ENCODE measurements at regions not wholly inside any gene's neighbourhood (a gene's known extent, or its start where the extent isn't known, plus 50 kb on each side); places are given as distances from the start of the nearest gene placed in this dataset.
"Not testable (repeated sequence)": the region's sequence is repeated elsewhere in the genome, so short reads cannot be mapped to it uniquely, and the experiment has no call there.

GRCh38 chr1:172754609-172755008 is 95.7 kb downstream of the FASLG start:
- DNase-seq (ENCODE audit: low read depth) = no peak

- no peak for DNase-seq (ENCODE audit: low read depth)
Observed at GRCh38 chr1:172755099-172755498, 96.2 kb downstream of the FASLG start.

- DNase-seq (ENCODE audit: low read depth) = no peak
Observed at GRCh38 chr1:172756024-172756423, 97.1 kb downstream of the FASLG start.

GRCh38 chr1:172758259-172758658 is 99.4 kb downstream of the FASLG start:
- DNase-seq (ENCODE audit: low read depth) = no peak

GRCh38 chr1:172760121-172760520 is 101.2 kb downstream of the FASLG start:
- DNase-seq (ENCODE audit: low read depth) = no peak

- no peak for DNase-seq (ENCODE audit: low read depth)
Observed at GRCh38 chr1:172761581-172762486, 102.9 kb downstream of the FASLG start.

- no peak for DNase-seq (ENCODE audit: low read depth)
Observed at GRCh38 chr1:172763057-172763456, 104.2 kb downstream of the FASLG start.

GRCh38 chr1:172764378-172764777 is 105.5 kb downstream of the FASLG start:
- no peak for DNase-seq (ENCODE audit: low read depth)

DNA sequence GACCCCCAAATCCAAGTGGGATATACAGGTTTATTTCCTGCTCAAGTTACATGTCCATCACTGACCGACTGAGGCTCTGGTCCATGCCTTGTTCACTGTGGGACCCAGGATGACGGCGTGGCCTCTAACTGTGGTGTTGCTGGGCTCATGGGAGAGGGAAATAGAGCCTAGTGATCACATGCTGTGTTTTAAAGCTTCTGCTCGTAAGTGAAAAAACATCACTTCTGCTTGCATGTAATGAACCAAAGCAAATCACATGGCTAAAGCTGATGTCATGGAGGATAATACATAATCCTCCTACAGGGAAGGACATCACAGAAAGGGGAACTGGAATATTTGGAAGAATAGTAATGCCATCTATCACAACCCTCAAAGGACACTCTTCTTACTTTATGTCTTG is 107.6 kb downstream of the FASLG start:
- no peak for DNase-seq (ENCODE audit: low read depth)

DNA sequence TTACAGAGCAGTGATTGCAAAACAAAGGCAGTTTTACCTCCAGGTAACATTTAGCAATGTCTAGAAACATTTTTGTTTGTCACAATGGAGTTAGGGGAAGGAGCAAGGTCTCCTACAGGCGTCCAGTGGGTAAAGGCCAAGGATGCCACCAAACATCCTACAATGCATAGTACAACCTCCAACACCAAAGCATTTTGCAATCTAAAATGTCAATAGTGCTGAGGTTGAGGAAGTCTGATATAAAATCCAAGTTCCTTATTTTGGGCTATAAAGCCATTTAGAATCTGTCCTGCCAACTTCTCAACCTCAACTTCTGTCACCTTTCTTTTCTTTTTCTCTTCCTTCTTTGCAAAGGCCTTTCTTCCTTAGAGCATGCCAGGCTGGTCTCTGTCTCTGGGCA is 111.2 kb downstream of the FASLG start:
- DNase-seq (ENCODE audit: low read depth) = no peak

GRCh38 chr1:172774561-172774960 is 115.7 kb downstream of the FASLG start:
- no peak for DNase-seq (ENCODE audit: low read depth)

- DNase-seq (ENCODE audit: low read depth) = no peak
Observed at GRCh38 chr1:172775606-172776005, 116.7 kb downstream of the FASLG start.

DNA sequence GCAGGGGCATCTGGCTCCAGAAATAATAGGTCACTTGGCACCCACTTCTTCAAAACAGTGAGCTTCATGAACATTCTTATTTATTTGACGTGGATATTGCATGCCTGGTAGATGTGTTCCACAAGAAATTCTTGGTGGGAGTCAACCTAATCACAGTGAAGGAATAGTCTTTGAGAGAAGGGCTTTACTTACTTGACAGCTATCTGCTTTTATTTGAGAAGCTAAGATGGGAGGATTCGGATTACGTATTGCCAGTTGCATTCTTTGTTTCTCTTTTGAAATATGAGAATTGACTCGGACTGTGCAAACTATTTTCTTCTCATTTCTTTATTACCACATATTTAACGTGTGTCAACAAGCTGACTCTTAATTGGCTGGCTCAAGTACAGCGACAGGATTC is 117.2 kb downstream of the FASLG start:
- no peak for DNase-seq (ENCODE audit: low read depth)

DNA sequence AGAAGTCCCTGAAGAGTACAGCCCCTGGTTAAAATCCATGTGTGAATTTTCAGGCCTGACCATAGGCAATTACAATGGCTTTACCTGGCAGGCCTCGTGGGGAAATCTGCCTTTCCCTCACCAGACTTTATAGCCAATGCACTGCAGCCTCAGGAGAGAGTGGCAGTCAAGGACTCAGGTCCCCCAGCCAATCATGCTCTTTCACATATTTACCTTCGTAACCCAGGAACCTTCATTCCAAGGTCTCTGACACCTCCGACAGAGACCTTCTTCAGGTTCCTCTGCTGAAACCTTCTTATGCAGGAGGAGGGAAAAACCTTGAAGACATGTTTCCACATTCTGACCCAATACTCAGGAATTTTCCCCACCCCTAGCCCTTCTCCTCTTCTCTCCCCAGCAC is 118.9 kb downstream of the FASLG start:
- no peak for DNase-seq (ENCODE audit: low read depth)

GRCh38 chr1:172778456-172779455 is 119.9 kb downstream of the FASLG start:
- no peak for DNase-seq (ENCODE audit: low read depth)

DNA sequence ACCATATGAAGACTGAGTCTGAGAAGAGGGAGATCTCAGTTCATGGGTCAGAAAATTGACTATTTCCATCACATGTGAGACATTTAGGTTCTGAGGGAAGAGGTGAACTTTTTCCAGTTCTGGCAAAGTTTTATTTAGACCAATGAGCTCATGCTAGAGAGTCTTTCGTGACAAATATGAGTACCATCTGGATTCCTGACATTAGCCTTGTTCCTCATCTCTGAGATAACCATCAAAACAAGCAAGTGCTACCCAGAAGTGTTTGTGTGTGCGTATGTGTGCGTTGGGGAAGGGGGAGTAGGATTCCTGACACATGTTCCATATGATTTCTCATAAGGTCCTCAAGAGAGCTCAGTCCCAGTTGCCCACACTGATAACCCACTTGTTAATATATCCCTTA is 120.6 kb downstream of the FASLG start:
- DNase-seq (ENCODE audit: low read depth) = no peak

- no peak for DNase-seq (ENCODE audit: low read depth)
Observed at GRCh38 chr1:172781513-172782140, 122.7 kb downstream of the FASLG start.

- no peak for DNase-seq (ENCODE audit: low read depth)
Observed at GRCh38 chr1:172789840-172790239, 130.9 kb downstream of the FASLG start.

GRCh38 chr1:172790245-172790644 is 131.3 kb downstream of the FASLG start:
- no peak for DNase-seq (ENCODE audit: low read depth)

DNA sequence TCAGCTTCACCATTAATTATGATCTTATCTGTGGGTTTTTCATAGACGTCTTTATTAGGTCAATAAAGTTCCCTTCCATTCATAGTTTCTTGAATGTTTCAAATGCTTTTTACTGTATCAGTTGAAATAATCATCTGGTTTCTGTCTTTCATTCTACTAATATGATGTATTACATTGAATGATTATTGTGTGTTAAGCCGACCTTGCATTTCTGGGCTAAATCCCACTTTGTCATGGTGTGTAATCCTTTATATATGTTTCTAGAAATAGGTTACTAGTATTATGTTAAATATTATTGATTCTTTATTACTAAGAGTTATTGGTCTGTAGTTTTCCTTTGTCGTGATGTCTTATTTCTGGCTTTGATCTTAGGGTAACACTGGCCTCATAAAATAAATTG is 134.9 kb downstream of the FASLG start:
- no peak for DNase-seq (ENCODE audit: low read depth)

DNA sequence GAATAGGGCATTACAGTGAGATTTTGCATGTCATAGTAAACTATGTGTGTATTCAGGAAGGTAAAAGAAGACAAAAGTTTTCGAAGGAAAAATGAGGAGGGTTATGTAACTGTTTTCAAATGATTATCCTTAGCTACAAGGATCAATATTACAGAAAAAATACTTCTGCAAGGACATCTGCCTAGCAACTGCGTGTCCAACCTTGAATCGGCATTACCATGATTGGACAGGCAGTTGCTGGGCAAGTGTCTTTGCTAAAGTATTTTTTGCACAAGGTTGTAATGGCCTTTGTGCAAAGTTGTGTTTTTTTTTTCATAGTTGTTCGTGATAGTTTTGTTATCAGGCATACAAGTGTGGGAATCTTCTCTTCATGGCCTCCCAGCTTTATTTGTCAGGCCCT is 136.8 kb downstream of the FASLG start:
- no peak for DNase-seq (ENCODE audit: low read depth)

- DNase-seq (ENCODE audit: low read depth) = not testable (repeated sequence)
Observed at GRCh38 chr1:172799804-172800203, 140.9 kb downstream of the FASLG start.
